ENCODE measurements at regions not wholly inside any gene's neighbourhood (a gene's known extent, or its start where the extent isn't known, plus 50 kb on each side); places are given as distances from the start of the nearest gene placed in this dataset.
"Not testable (repeated sequence)": the region's sequence is repeated elsewhere in the genome, so short reads cannot be mapped to it uniquely, and the experiment has no call there.

GRCh38 chr20:1742049-1742434, 84.5 kb upstream of the SIRPG start:
- not testable (repeated sequence) for DNase-seq

DNA sequence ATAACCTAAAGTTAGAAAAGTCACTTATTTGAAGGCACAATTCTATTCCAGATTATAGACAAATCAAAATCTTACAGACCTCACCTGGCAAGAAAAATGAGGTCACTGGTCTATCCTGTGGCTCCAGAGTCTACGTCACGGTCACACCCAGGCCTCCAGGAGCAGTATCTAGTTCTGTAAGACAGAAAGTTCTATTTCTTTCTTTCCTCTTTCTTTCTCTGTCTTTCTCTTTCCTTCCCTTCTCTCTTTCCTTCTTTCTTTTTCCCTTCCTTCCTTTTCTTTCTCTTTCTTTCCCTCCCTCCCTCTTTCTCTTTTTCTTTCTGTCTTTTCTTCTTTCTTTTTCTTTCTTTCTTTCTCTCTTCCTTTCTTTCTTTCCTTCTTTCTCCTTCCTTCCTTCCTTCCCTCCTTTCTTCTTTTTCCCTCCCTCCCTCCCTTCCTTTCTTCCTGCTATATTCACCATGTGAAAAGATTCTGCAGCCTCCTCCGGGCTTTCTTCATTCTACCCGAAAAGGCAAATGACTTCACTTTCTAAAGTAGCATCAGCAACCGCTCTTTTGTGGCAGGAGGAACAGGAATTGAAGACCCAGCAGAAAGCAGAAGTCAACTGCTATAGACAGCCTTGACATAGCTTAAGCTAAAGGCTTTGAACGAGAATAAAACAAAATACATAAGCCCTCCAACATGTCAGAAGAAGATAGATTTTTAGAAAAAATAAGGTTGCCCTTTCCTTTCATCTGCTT, 83.9 kb upstream of the SIRPG start:
- DNase-seq: peak in 1 of 2 donors; percentile 78

- no peak for DNase-seq
Observed at GRCh38 chr20:1737134-1737533, 79.6 kb upstream of the SIRPG start.

DNA sequence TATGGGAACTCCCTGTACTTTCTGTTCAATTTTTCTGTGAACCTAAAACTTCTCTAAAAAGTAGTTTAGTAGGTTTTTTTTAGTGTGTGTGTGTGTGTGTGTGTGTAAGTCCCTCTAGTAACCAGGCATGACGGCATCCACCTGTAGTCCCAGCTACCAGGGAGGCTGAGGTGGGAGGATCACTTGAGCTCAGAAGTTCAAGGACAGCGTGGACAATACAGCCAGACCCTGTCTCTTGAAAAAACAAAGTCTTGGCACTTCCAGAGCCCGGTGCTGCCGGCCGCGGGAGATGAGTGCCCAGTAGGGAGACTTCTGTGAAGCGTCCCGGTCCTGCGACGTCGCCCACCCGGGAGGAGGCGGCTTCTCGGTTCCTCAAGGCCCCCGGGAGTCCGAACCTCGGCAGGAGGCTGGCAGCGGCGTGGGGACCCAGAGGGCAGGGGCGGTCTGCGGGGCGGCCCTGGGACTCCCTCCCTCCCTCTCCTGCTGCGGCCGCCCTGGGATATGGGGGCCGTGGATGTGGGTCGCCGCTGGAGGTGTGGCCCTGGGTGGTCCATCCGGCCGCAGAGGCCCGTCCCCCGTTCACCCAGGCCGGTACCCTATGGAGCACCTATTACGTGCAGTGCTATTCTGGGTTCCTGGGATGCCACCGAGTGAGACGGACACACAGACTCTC, 78.0 kb upstream of the SIRPG start:
- DNase-seq: no peak

GRCh38 chr20:1734269-1734858, 76.8 kb upstream of the SIRPG start:
- DNase-seq: peak in 1 of 2 donors; percentile 16

GRCh38 chr20:1731828-1732375, 74.3 kb upstream of the SIRPG start:
- not testable (repeated sequence) for DNase-seq

- not testable (repeated sequence) for DNase-seq
Observed at GRCh38 chr20:1730981-1731711, 73.6 kb upstream of the SIRPG start.

DNA sequence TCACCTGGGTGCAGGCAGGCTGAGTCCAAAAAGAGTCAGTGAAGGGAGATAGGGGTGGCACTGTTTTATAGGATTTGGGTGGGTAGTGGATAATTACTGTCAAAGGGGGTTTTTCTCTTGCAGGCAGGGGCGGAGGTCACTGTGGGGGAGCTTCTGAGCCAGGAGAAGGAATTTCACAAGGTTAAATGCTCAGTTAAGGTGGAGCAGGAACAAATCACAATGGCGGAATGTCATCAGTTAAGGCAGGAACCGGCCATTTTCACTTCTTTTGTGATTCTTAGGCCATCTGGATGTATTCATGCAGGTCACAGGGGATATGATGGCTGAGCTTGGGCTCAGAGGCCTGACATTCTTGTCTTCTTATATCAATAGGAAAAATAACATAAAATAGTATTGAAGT, 69.7 kb upstream of the SIRPG start:
- not testable (repeated sequence) for DNase-seq

GRCh38 chr20:1724901-1725300, 67.3 kb upstream of the SIRPG start:
- no peak for DNase-seq

DNA sequence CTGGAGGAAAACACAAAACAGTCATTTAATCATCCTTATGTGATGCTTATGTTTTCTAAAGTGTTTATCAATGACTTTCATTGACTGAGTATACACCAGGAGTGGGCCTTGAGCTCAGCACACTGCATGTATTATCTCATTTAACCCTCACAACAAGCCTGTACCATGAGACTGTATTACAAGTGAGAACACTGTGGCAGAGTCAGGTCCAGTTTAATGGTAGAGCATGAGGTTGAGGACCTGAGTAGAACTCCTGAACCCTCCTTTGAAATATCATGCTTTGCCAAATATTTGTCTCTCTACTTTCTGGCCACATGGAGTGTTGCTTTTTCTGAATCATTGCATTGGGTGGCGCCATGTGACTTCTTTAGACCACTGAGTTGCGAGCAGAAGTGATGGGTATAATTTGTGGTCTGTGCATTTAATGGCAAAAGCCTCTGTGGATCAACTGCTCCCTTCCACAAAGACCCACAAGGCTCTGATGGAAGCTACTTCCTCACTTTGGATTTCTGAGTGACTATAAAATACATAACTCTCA, 65.0 kb upstream of the SIRPG start:
- DNase-seq: no peak

- no peak for DNase-seq
Observed at GRCh38 chr20:1721687-1722512, 64.3 kb upstream of the SIRPG start.

DNA sequence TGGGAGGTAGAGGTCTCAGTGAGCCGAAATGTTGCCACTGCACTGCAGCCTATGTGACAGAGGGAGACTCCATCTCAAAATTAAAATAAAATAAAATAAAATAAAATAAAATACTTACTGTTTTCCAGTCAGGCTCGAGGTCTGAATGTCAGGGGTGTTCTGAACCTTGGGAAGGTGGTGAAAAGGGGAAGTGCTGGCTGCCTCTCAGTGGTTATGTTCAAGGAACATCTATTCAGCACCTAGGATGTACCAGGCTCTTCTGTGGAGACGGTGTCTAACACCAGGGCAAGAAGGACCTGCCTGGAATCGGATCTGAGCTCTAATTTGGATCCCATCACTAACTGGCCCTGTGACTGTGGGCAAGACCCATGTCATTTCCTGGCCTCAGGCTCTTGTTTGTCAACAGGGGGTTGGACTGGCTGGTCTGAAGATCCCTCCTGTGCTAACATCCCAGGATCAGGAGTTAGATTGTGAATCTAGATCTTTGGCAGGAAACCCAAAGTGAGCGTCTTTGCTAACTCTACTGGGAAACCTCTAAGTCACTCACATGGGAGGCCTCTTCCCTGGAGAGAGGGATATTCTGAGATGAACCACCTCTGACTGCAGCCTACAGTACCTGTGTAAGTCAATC, 63.4 kb upstream of the SIRPG start:
- DNase-seq: no peak

- no peak for DNase-seq
Observed at GRCh38 chr20:1720226-1720625, 62.6 kb upstream of the SIRPG start.

DNA sequence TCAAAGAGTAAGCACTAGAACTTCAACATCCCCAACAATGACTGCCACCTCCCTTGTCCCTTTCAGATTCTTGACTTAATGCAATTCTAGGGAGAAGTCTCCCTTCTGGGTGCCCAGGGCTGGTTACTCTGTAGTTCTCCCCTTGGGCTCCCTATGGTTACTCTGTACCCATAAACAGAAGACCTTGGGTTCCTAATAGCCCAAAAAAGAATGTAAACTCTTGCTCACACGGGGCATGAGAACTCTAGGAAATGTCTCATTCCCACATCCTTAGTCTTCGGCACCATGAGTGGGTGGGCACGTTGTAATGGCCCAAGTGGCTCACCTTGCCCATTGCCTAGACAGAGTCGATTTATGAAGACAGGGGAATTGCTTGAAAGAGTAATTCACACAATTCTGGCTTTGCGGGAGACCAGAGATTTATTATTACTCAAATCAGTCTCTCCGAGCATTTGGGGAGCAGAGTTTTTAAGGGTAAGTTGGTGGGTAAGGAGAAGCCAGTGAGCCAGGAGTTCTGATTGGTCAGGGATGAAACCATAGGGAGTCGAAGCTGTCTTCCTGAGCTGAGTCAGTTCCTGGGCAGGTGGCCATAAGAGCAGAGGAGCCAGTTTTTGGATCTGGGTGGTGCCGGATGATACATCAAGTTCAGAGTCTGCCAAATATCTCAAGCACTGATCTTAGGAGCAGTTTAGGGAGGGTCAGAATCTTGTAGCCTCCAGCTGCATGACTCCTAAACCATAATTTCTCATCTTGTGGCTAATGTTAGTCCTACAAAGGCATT, 61.2 kb upstream of the SIRPG start:
- DNase-seq: peak in 1 of 2 donors; percentile 33

- no peak for DNase-seq
Observed at GRCh38 chr20:1712634-1713624, 55.4 kb upstream of the SIRPG start.

- no peak for DNase-seq
Observed at GRCh38 chr20:1711826-1712601, 54.4 kb upstream of the SIRPG start.

DNA sequence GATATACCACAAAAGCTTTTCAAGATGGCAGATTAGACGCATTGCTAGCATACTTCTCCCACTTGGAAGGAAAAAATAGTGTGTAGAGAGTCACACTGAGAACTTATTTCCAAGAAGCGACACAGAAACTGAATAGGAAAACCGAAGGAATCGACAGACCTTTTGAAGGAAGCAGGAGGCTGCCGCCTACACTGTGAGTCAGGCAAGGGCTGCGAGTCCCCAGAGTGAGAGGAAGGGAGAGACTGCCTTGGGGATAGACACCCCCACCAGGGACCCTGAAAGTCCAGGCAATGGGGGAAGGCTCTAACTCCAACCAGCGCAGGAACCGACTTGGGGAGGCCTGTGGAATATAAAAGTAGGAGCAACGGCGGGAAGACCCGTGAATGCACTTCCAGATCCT, 53.7 kb upstream of the SIRPG start:
- DNase-seq: no peak

GRCh38 chr20:1710484-1710883, 52.9 kb upstream of the SIRPG start:
- DNase-seq: no peak
